KMS-11 (cell line): ENCODE measurements at regions not wholly inside any gene's neighbourhood (a gene's known extent, or its start where the extent isn't known, plus 50 kb on each side); places are given as distances from the start of the nearest gene placed in this dataset.

Experiments
- H2AFZ ChIP-seq: fragments of 200-600 bp; sonication (generic); 2 replicates; pipeline ENCODE4 v1.6.1; 2016; ENCODE audit warnings: antibody characterized with exemption, mixed run types, low read depth
- H3K27ac ChIP-seq: fragments of 200-600 bp; sonication (generic); 2 replicates; pipeline ENCODE4 v1.6.1; 2016; ENCODE audit warnings: mild to moderate bottlenecking, mixed run types
- H3K27me3 ChIP-seq: fragments of 200-600 bp; sonication (generic); 2 replicates; pipeline ENCODE4 v1.6.1; 2017; ENCODE audit warnings: mild to moderate bottlenecking, low read depth, mixed run types, moderate library complexity; ENCODE audit not compliant: insufficient read depth
- H3K36me3 ChIP-seq: fragments of 200-600 bp; sonication (generic); 2 replicates; pipeline ENCODE4 v1.6.1; 2017; ENCODE audit warnings: mild to moderate bottlenecking, mixed run types; ENCODE audit not compliant: insufficient read depth
- H3K4me1 ChIP-seq: fragments of 200-600 bp; sonication (generic); 2 replicates; pipeline ENCODE4 v1.6.1; 2016; ENCODE audit warnings: mild to moderate bottlenecking, low read depth, mixed run types; ENCODE audit not compliant: poor library complexity, severe bottlenecking
- H3K4me2 ChIP-seq: fragments of 200-600 bp; sonication (generic); 2 replicates; pipeline ENCODE4 v1.7.0; 2016; ENCODE audit warnings: mild to moderate bottlenecking, mixed run types
- H3K4me3 ChIP-seq: fragments of 200-600 bp; sonication (generic); IDR thresholded peaks from 2 replicates; pipeline ENCODE4 v1.6.1; 2017; ENCODE audit warnings: low read depth, low read length, mixed read lengths; ENCODE audit not compliant: insufficient read depth
- H3K79me2 ChIP-seq: fragments of 200-600 bp; sonication (generic); 2 replicates; pipeline ENCODE4 v1.6.1; 2016; ENCODE audit warnings: low read depth, mixed run types; ENCODE audit not compliant: insufficient read depth
- H3K9ac ChIP-seq: fragments of 200-600 bp; sonication (generic); 2 replicates; pipeline ENCODE4 v1.6.1; 2016; ENCODE audit warnings: mild to moderate bottlenecking, mixed run types
- H4K20me1 ChIP-seq: fragments of 200-600 bp; sonication (generic); 2 replicates; pipeline ENCODE4 v1.6.1; 2016; ENCODE audit warnings: mild to moderate bottlenecking, mixed run types; ENCODE audit not compliant: insufficient read depth
- CTCF ChIP-seq: fragments of 200-600 bp; sonication (generic); conservative IDR thresholded peaks from 2 replicates; pipeline ENCODE4 v1.6.1; 2017; ENCODE audit warnings: low read depth, mild to moderate bottlenecking, antibody characterized with exemption, low read length, moderate library complexity, mixed read lengths

- Histone ChIP-seq H3K9ac (no peak overlapping the region), H3K36me3 (no peaks in the 10 kb centered on the region), H3K27me3 (no peaks in the 10 kb centered on the region), H3K4me3 (no peak overlapping the region), H3K4me1 (no peaks in the 10 kb centered on the region), H3K27ac (no peak overlapping the region), H3K79me2 (no peaks in the 10 kb centered on the region), H2AFZ (no peak overlapping the region), H3K4me2 (no peak overlapping the region), H4K20me1 (no peaks in the 10 kb centered on the region)
- TF ChIP-seq CTCF: no peak
These were observed 952.4 kb downstream of the EPHA4 start for GRCh38 chr2:220619525-220620220.

GRCh38 chr2:220626603-220627002 is 945.5 kb downstream of the EPHA4 start:
- Histone ChIP-seq H3K9ac (no peak overlapping the region), H3K36me3 (no peaks in the 10 kb centered on the region), H4K20me1 (no peaks in the 10 kb centered on the region), H3K4me2 (no peak overlapping the region), H3K4me1 (peaks cover 4% of the 10 kb centered on the region), H3K27me3 (no peaks in the 10 kb centered on the region), H3K79me2 (no peaks in the 10 kb centered on the region), H2AFZ (no peak overlapping the region), H3K27ac (no peak overlapping the region), H3K4me3 (no peak overlapping the region)
- no peak for TF ChIP-seq CTCF

GRCh38 chr2:220628252-220628651 is 943.9 kb downstream of the EPHA4 start:
- TF ChIP-seq CTCF: no peak
- no peak overlapping the region for H3K4me3 ChIP-seq

GRCh38 chr2:220641137-220641536 is 931.0 kb downstream of the EPHA4 start:
- Histone ChIP-seq H3K9ac (no peak overlapping the region), H2AFZ (no peak overlapping the region), H3K36me3 (no peaks in the 10 kb centered on the region), H3K4me1 (peaks cover 7% of the 10 kb centered on the region), H3K4me3 (no peak overlapping the region), H3K4me2 (no peak overlapping the region), H3K79me2 (no peaks in the 10 kb centered on the region), H3K27me3 (no peaks in the 10 kb centered on the region), H4K20me1 (no peaks in the 10 kb centered on the region), H3K27ac (no peak overlapping the region)
- TF ChIP-seq CTCF: no peak

More at GRCh38 chr2:220628252-220628651, 943.9 kb downstream of the EPHA4 start:
- Histone ChIP-seq H4K20me1 (no peaks in the 10 kb centered on the region), H3K4me2 (no peak overlapping the region), H2AFZ (no peak overlapping the region), H3K79me2 (no peaks in the 10 kb centered on the region), H3K27me3 (no peaks in the 10 kb centered on the region), H3K36me3 (no peaks in the 10 kb centered on the region), H3K4me1 (peaks cover 4% of the 10 kb centered on the region), H3K27ac (no peak overlapping the region), H3K9ac (no peak overlapping the region)
